Lung (tissue), 11 donors: ENCODE measurements at regions not wholly inside any gene's neighbourhood (a gene's known extent, or its start where the extent isn't known, plus 50 kb on each side); places are given as distances from the start of the nearest gene placed in this dataset.

Experiments used
- ATAC-seq: fragments of 200-7000 bp; cut with Tn5 transposase; one replicate; pipeline ENCODE4 v1.9.1; 2020; ENCODE audit warnings: moderate number of reproducible peaks; ENCODE audit not compliant: insufficient read depth, low FRiP score
- DNase-seq, 3 donors: peaks; one replicate each; pipeline ENCODE4 v3.0.0-alpha.2; 2013 to 2017
- H3K27ac ChIP-seq, 2 donors: one replicate each; pipeline ENCODE4 v1.5.1; 2013; ENCODE audit warnings: mild to moderate bottlenecking in 2 of 2, moderate library complexity in 2 of 2, control low read depth in 1 of 2, inconsistent platforms in 1 of 2, low read depth in 1 of 2, low read length in 1 of 2
- H3K27me3 ChIP-seq, 3 donors: one replicate each; pipeline ENCODE4 v1.5.1; 2013; ENCODE audit warnings: low read length in 2 of 3; ENCODE audit not compliant: control insufficient read depth in 3 of 3, insufficient read depth in 3 of 3
- H3K36me3 ChIP-seq, 4 donors: one replicate each; pipeline ENCODE4 v1.5.1; 2013; ENCODE audit warnings: low read length in 4 of 4, mild to moderate bottlenecking in 1 of 4, moderate library complexity in 1 of 4; ENCODE audit not compliant: control insufficient read depth in 4 of 4, insufficient read depth in 4 of 4
- H3K4me1 ChIP-seq, 5 donors: one replicate each; pipeline ENCODE4 v1.5.1; 2013; ENCODE audit warnings: low read length in 5 of 5, mild to moderate bottlenecking in 2 of 5, moderate library complexity in 1 of 5; ENCODE audit not compliant: control insufficient read depth in 5 of 5, insufficient read depth in 5 of 5
- H3K4me3 ChIP-seq: one replicate; pipeline ENCODE4 v1.5.1; 2013; ENCODE audit warnings: mild to moderate bottlenecking, control low read depth, moderate library complexity
- H3K9ac ChIP-seq, 2 donors: one replicate each; pipeline ENCODE4 v1.5.1; 2013; ENCODE audit warnings: low read length in 2 of 2, control low read depth in 1 of 2; ENCODE audit not compliant: insufficient read depth in 1 of 2
- H3K9me3 ChIP-seq, 4 donors: one replicate each; pipeline ENCODE4 v1.5.1; 2013; ENCODE audit warnings: low read length in 3 of 4, mild to moderate bottlenecking in 1 of 4, moderate library complexity in 1 of 4; ENCODE audit not compliant: control insufficient read depth in 4 of 4, insufficient read depth in 3 of 4
- CTCF ChIP-seq: IDR thresholded peaks from 2 replicates; pipeline ENCODE4 v1.5.1; 2012; ENCODE audit warnings: mild to moderate bottlenecking; ENCODE audit errors: control extremely low read depth, extremely low read depth
- WGBS, 2 donors: extraction: QIAGEN DNeasy Blood & Tissue Kit; methylation state at CpG; one replicate each; pipeline ENCODE4 v1.1.7; 2013; 5-methylcytosine and 5-hydroxymethylcytosine counted together
- donor health status: control.
- donor health status: control.
- donor health status: Bipolar disorder and iron deficiency.
- donor health status: healthy.
- donor health status: DM: yes; HTN: yes; CAD: no.

DNA sequence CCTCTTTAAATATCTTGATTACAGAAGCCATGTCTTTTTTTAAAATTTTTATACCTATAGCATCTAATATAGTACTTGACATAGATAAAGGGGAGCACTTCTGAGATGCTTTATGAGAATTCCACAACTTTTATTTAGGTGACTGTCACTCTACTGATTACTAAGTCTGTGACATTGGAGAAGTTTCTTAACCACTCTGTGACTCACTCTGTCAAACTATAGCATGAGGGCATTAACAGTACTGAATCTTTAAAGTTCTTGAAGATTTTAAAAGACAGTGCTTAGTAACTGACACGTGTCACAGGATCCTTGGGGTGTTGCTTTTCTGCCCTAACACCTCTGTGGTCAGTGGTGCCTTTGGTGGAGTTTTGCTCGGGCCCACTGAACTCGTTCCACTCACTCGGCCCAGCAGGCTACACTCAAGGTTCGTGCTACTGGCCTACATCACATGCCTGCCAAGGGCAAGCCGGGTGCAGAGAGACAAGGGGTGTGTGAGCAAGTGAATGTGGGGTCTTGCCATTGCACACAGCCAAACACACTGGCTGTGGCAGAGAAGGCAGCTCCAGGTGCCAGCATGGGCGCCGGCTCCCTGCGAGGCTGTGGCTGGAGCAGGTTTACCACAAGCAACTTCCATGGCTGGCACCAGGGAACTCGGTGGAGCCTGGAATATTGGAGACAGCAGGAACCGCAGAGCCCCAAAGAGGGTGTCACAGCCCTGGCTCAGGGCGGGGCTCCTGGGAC, 734.0 kb upstream of the CDH7 start:
- H3K4me1 ChIP-seq: peaks cover 0 to 1% (median 0%) of the 10 kb centered on the region in 5 donors
- no peak for DNase-seq
- WGBS, 2 donors: 93% methylated on average over 12 of the region's 12 CpGs
- H3K9ac ChIP-seq: no peak overlapping the region
- H3K27ac ChIP-seq: no peak overlapping the region
- no peaks in the 10 kb centered on the region for H3K36me3 ChIP-seq
- no peak overlapping the region for H3K4me3 ChIP-seq
- no peaks in the 10 kb centered on the region for H3K9me3 ChIP-seq
- no peaks in the 10 kb centered on the region for H3K27me3 ChIP-seq
- no peak for TF ChIP-seq CTCF
- ATAC-seq: no peak

DNA sequence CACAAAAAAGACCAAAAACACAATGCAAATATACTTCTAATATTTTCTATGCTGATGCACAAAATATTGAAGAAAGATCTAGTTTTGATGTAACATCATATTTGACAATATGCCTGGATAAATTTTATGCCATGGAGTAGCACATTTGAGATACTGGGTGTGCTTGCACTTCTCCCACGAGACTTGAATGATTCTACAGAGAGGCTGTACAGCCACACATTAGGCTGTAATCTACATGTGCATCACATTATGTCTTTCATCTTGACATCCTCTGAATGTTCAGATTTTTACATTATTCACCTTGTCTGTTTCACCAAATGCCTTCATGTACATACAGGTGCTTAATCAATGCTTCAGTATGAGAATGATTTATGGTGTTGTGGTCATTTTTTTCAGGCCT, 756.4 kb upstream of the CDH7 start:
- Histone ChIP-seq H3K36me3 (no peaks in the 10 kb centered on the region), H3K9ac (no peak overlapping the region), H3K27ac (no peak overlapping the region), H3K27me3 (no peaks in the 10 kb centered on the region), H3K9me3 (no peaks in the 10 kb centered on the region), H3K4me1 (peaks cover 0 to 8% (median 0%) of the 10 kb centered on the region in 5 donors), H3K4me3 (no peak overlapping the region)
- TF ChIP-seq CTCF: no peak
- WGBS, 2 donors: 64 to 86% methylated on average over 1 of the region's 1 CpG
- ATAC-seq (no peak), DNase-seq (no peak)

DNA sequence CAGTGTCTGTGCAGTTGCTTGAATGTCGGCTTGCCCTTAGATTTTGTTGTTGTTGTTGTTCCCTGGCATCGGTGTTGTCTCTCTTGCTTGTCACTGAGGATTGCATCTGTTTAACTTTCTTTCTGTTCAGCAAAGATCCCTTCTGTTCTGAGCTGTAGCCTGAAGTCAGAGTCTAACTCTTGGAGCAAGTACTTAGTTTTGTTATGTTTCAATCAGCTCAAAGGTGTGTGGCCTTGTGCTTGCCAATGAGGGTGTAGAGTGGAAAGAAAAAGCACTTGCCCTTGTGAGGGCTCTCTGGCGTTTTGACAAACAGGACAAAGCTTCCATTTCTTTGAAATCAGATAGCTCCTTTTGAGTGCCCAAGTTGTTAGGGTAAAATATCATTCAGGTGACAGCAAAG, 757.1 kb upstream of the CDH7 start:
- H3K27me3 ChIP-seq: no peaks in the 10 kb centered on the region
- H3K4me1 ChIP-seq: peaks cover 0 to 8% (median 0%) of the 10 kb centered on the region in 5 donors
- no peak overlapping the region for H3K4me3 ChIP-seq
- TF ChIP-seq CTCF: no peak
- peak in 2 of 3 donors; percentile 16 to 40 for DNase-seq
- no peaks in the 10 kb centered on the region for H3K9me3 ChIP-seq
- peak overlapping the region in 1 of 2 donors; percentile 41 for H3K27ac ChIP-seq
- ATAC-seq: no peak
- H3K9ac ChIP-seq: no peak overlapping the region
- no peaks in the 10 kb centered on the region for H3K36me3 ChIP-seq
- 59 to 74% methylated on average over 3 of the region's 3 CpGs for WGBS, 2 donors

DNA sequence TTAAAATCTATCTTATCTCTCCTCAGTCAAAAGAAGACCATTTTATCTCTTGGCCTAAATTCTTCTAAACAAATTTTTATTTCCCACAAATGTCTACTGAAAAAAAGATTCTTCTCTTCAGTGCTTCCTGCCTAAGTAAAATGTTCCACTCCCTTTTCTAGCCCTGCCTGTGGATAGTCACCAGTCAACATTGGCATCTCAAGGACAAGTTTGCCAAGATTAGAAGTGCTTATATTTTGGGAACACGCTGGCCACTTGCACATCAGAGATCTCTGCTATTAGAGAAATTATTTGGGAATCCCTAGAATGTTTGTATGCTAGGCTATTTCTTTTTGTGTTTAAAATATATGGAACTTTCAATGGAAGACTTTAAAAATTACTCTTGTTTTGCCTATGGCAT, 758.2 kb upstream of the CDH7 start:
- Histone ChIP-seq H3K9me3 (no peaks in the 10 kb centered on the region), H3K27ac (no peak overlapping the region), H3K27me3 (no peaks in the 10 kb centered on the region), H3K4me1 (peaks cover 0 to 8% (median 0%) of the 10 kb centered on the region in 5 donors), H3K36me3 (no peaks in the 10 kb centered on the region), H3K9ac (no peak overlapping the region), H3K4me3 (no peak overlapping the region)
- no peak for DNase-seq
- WGBS, 2 donors: 73 to 81% methylated on average over 1 of the region's 1 CpG
- no peak for ATAC-seq
- no peak for TF ChIP-seq CTCF
